ENCODE measurements at regions not wholly inside any gene's neighbourhood (a gene's known extent, or its start where the extent isn't known, plus 50 kb on each side); places are given as distances from the start of the nearest gene placed in this dataset.

- no peak for DNase-seq (ENCODE audit: low read depth, low spot score)
- FAIRE-seq = no peak
- dilution Hi-C loops (cut with MboI; ENCODE audit: extremely low pct_ligation_motif_present, low sequenced_read_pairs) = no loop called here
- H3K9me1 ChIP-seq (replicated peaks; ENCODE audit: control insufficient read depth, extremely low read depth, insufficient read depth, low read length) = no peaks in the 10 kb centered on the region
- no peak overlapping the region for H2AFZ ChIP-seq (ENCODE audit: low read depth, low read length)
- H3K4me2 ChIP-seq (ENCODE audit: insufficient read depth, low read length) = no peak overlapping the region
- H4K20me1 ChIP-seq (replicated peaks; ENCODE audit: control insufficient read depth, extremely low read depth, insufficient read depth, low read length) = no peaks in the 10 kb centered on the region
- no peaks in the 10 kb centered on the region for H3K36me3 ChIP-seq (ENCODE audit: control insufficient read depth in 2 of 2, extremely low read depth in 1 of 2, insufficient read depth in 2 of 2, low read length in 2 of 2)
- H3K4me3 ChIP-seq (replicated peaks in 1 of 3; ENCODE audit: insufficient read depth in 1 of 3, low read depth in 1 of 3, low read length in 3 of 3) = no peak overlapping the region
- H3K27ac ChIP-seq (ENCODE audit: insufficient read depth, low read depth, low read length) = no peak overlapping the region
- no peaks in the 10 kb centered on the region for H3K4me1 ChIP-seq (ENCODE audit: control insufficient read depth, extremely low read depth, insufficient read depth, low read length)
- no peak overlapping the region for H3K9ac ChIP-seq (replicated peaks; ENCODE audit: extremely low read depth, insufficient read depth, low read length)
- H3K27me3 ChIP-seq (ENCODE audit: control insufficient read depth in 2 of 2, insufficient read depth in 2 of 2, low read length in 2 of 2) = peaks cover 24 to 38% of the 10 kb centered on the region in 2 experiments
- no TSS peak for BruUV-seq (replicated peaks)
- TF ChIP-seq POLR2A (IDR thresholded peaks at IDR 0.05; ENCODE audit: low read depth, low read length) = no peak
- H3K9me3 ChIP-seq (replicated peaks; ENCODE audit: control insufficient read depth, insufficient read depth, low read length) = no peaks in the 10 kb centered on the region
- ChIA-PET POLR2A (no interaction called here), CTCF (no interaction called here)
- intact Hi-C loops (cut with micrococcal nuclease) = no loop called here
- no peaks in the 10 kb centered on the region for H3K79me2 ChIP-seq (ENCODE audit: control insufficient read depth, insufficient read depth, low read length)
These were observed 148.0 kb upstream of the ERG start for GRCh38 chr21:38646213-38646837.

GRCh38 chr21:38649120-38649519 lies 150.8 kb upstream of the ERG start:
- Histone ChIP-seq H3K4me1 (ENCODE audit: control insufficient read depth, extremely low read depth, insufficient read depth, low read length) (no peaks in the 10 kb centered on the region), H3K27me3 (ENCODE audit: control insufficient read depth in 2 of 2, insufficient read depth in 2 of 2, low read length in 2 of 2) (peaks cover 18 to 40% of the 10 kb centered on the region in 2 experiments), H3K79me2 (ENCODE audit: control insufficient read depth, insufficient read depth, low read length) (no peaks in the 10 kb centered on the region), H3K9me1 (replicated peaks; ENCODE audit: control insufficient read depth, extremely low read depth, insufficient read depth, low read length) (no peaks in the 10 kb centered on the region), H3K27ac (ENCODE audit: insufficient read depth, low read depth, low read length) (no peak overlapping the region), H3K4me3 (replicated peaks in 1 of 3; ENCODE audit: insufficient read depth in 1 of 3, low read depth in 1 of 3, low read length in 3 of 3) (no peak overlapping the region), H4K20me1 (replicated peaks; ENCODE audit: control insufficient read depth, extremely low read depth, insufficient read depth, low read length) (no peaks in the 10 kb centered on the region), H3K36me3 (ENCODE audit: control insufficient read depth in 2 of 2, extremely low read depth in 1 of 2, insufficient read depth in 2 of 2, low read length in 2 of 2) (no peaks in the 10 kb centered on the region), H3K9ac (replicated peaks; ENCODE audit: extremely low read depth, insufficient read depth, low read length) (no peak overlapping the region), H3K9me3 (replicated peaks; ENCODE audit: control insufficient read depth, insufficient read depth, low read length) (no peaks in the 10 kb centered on the region), H3K4me2 (ENCODE audit: insufficient read depth, low read length) (no peak overlapping the region), H2AFZ (ENCODE audit: low read depth, low read length) (no peak overlapping the region)
- no TSS peak for BruUV-seq (replicated peaks)
- intact Hi-C loops (cut with micrococcal nuclease) (no loop called here), dilution Hi-C loops (cut with MboI; ENCODE audit: extremely low pct_ligation_motif_present, low sequenced_read_pairs) (no loop called here)
- CTCF ChIA-PET = no interaction called here
- no peak for DNase-seq (ENCODE audit: low read depth, low spot score)
- TF ChIP-seq EZH2 (IDR thresholded peaks at IDR 0.05; ENCODE audit: borderline replicate concordance, low read depth, low read length, severe bottlenecking) (no peak), POLR2A (IDR thresholded peaks at IDR 0.05; ENCODE audit: low read depth, low read length) (no peak), GATA2 (IDR thresholded peaks at IDR 0.05; ENCODE audit: insufficient read depth, insufficient read length, low read depth, low read length) (no peak), FOS (IDR thresholded peaks at IDR 0.05; ENCODE audit: borderline replicate concordance, insufficient read depth, low read length) (no peak), POLR2AphosphoS5 (IDR thresholded peaks at IDR 0.05; ENCODE audit: insufficient read depth, low read depth, low read length) (no peak), JUN (IDR thresholded peaks at IDR 0.05; ENCODE audit: borderline replicate concordance, insufficient read depth, insufficient read length, low read depth) (no peak), CTCF (IDR thresholded peaks at IDR 0.05; ENCODE audit: extremely low read depth in 1 of 2, insufficient read depth in 1 of 2, low read depth in 1 of 2, low read length in 2 of 2) (no peak), MYC (IDR thresholded peaks at IDR 0.05; ENCODE audit: low read depth, low read length) (no peak)
- FAIRE-seq = no peak
- POLR2A ChIA-PET = no interaction called here

Measured in endothelial cell of umbilical vein (primary cell).